ENCODE measurements at regions not wholly inside any gene's neighbourhood (a gene's known extent, or its start where the extent isn't known, plus 50 kb on each side); places are given as distances from the start of the nearest gene placed in this dataset.

DNA sequence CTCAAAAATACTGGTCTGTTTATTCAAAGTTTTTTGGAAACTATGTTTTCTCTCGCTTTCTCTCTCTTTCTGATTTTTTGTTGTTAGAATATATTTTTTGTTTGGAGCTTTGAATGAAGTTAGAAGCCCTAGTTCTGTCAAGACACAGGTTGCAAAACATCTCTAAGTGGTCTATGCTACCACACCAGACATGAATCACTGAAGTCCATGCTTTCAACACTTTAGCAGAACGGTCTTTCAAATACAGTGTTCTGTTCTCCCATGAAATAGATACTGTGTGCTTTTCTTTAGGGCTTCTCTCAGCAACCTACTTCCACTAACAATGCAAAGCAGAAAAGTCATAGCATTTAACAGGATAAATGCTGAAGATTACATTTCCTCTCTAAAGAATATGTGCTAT is 392.5 kb downstream of the TMEM167A start:
- Histone ChIP-seq H3K27me3 (ENCODE audit: control insufficient read depth, insufficient read depth, low read length) (no peaks in the 10 kb centered on the region), H3K4me3 (ENCODE audit: low read depth in 2 of 2, low read length in 2 of 2) (no peak overlapping the region), H3K9me3 (ENCODE audit: control insufficient read depth, insufficient read depth, low read depth, low read length) (no peaks in the 10 kb centered on the region), H3K4me1 (ENCODE audit: control insufficient read depth, insufficient read depth, low read length) (no peaks in the 10 kb centered on the region), H3K36me3 (ENCODE audit: control insufficient read depth, insufficient read depth, low read length) (no peaks in the 10 kb centered on the region), H3K27ac (ENCODE audit: low read length) (no peak overlapping the region)
- no TSS peak for BruUV-seq (replicated peaks)
- ATAC-seq (no peak), DNase-seq (ENCODE audit: low read depth, low spot score) (no peak)
- POLR2A ChIA-PET = no interaction called here
- CTCF ChIA-PET = no interaction called here
- in situ Hi-C loops (cut with HindIII; ENCODE audit: low pct_unique_long_range_greater_than_20kb, low sequenced_read_pairs) = no loop called here
- TF ChIP-seq, protein P1, sequence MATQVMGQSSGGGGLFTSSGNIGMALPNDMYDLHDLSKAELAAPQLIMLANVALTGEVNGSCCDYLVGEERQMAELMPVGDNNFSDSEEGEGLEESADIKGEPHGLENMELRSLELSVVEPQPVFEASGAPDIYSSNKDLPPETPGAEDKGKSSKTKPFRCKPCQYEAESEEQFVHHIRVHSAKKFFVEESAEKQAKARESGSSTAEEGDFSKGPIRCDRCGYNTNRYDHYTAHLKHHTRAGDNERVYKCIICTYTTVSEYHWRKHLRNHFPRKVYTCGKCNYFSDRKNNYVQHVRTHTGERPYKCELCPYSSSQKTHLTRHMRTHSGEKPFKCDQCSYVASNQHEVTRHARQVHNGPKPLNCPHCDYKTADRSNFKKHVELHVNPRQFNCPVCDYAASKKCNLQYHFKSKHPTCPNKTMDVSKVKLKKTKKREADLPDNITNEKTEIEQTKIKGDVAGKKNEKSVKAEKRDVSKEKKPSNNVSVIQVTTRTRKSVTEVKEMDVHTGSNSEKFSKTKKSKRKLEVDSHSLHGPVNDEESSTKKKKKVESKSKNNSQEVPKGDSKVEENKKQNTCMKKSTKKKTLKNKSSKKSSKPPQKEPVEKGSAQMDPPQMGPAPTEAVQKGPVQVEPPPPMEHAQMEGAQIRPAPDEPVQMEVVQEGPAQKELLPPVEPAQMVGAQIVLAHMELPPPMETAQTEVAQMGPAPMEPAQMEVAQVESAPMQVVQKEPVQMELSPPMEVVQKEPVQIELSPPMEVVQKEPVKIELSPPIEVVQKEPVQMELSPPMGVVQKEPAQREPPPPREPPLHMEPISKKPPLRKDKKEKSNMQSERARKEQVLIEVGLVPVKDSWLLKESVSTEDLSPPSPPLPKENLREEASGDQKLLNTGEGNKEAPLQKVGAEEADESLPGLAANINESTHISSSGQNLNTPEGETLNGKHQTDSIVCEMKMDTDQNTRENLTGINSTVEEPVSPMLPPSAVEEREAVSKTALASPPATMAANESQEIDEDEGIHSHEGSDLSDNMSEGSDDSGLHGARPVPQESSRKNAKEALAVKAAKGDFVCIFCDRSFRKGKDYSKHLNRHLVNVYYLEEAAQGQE (IDR thresholded peaks at IDR 0.05; ENCODE audit: insufficient read depth in 1 of 2, low read depth in 2 of 2, low read length in 1 of 2) = no peak
- intact Hi-C loops (cut with micrococcal nuclease; ENCODE audit: unreplicated experiment) = no loop called here

DNA sequence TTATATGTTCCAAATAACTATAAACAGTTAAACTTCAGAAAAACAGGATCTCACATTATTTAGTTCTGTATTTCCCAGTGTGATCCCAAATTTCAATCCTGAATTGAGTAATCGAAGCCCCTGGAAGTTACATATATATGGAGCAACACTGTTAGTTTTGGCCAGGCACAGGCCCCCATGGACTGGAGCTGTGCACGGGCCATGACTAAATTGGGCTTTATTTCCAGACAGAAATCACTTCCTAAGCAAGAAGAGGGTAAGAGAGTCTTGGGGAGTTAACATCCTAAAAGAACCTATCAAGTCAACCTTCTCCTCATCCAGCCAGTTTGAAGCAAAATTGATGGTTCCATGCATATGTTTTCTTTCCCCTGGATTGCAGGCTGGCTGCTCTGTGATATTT is 393.0 kb downstream of the TMEM167A start:
- H3K9me3 ChIP-seq (ENCODE audit: control insufficient read depth, insufficient read depth, low read depth, low read length) = no peaks in the 10 kb centered on the region
- H3K4me1 ChIP-seq (ENCODE audit: control insufficient read depth, insufficient read depth, low read length) = no peaks in the 10 kb centered on the region
- no peak overlapping the region for H3K4me3 ChIP-seq (ENCODE audit: low read depth in 2 of 2, low read length in 2 of 2)
- in situ Hi-C loops (cut with HindIII; ENCODE audit: low pct_unique_long_range_greater_than_20kb, low sequenced_read_pairs) = no loop called here
- ChIA-PET CTCF (no interaction called here), POLR2A (no interaction called here)
- intact Hi-C loops (cut with micrococcal nuclease; ENCODE audit: unreplicated experiment) = no loop called here
- no peak for DNase-seq (ENCODE audit: low read depth, low spot score)
- no peak for ATAC-seq
- no peak overlapping the region for H3K27ac ChIP-seq (ENCODE audit: low read length)
- TF ChIP-seq POLR2AphosphoS5 (IDR thresholded peaks at IDR 0.05; ENCODE audit: low read depth, low read length) = no peak
- TF ChIP-seq, protein P1 (IDR thresholded peaks at IDR 0.05; ENCODE audit: insufficient read depth in 1 of 2, low read depth in 2 of 2, low read length in 1 of 2) = no peak
- no peak for TF ChIP-seq SIN3A (IDR thresholded peaks at IDR 0.05; ENCODE audit: borderline replicate concordance, insufficient read depth, low read depth, low read length)
- TF ChIP-seq TCF7L2 (IDR thresholded peaks at IDR 0.05; ENCODE audit: low read depth, low read length) = no peak
- TF ChIP-seq, protein P2, sequence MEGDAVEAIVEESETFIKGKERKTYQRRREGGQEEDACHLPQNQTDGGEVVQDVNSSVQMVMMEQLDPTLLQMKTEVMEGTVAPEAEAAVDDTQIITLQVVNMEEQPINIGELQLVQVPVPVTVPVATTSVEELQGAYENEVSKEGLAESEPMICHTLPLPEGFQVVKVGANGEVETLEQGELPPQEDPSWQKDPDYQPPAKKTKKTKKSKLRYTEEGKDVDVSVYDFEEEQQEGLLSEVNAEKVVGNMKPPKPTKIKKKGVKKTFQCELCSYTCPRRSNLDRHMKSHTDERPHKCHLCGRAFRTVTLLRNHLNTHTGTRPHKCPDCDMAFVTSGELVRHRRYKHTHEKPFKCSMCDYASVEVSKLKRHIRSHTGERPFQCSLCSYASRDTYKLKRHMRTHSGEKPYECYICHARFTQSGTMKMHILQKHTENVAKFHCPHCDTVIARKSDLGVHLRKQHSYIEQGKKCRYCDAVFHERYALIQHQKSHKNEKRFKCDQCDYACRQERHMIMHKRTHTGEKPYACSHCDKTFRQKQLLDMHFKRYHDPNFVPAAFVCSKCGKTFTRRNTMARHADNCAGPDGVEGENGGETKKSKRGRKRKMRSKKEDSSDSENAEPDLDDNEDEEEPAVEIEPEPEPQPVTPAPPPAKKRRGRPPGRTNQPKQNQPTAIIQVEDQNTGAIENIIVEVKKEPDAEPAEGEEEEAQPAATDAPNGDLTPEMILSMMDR (IDR thresholded peaks at IDR 0.05) = no peak
- no peaks in the 10 kb centered on the region for H3K27me3 ChIP-seq (ENCODE audit: control insufficient read depth, insufficient read depth, low read length)
- BruUV-seq (replicated peaks) = no TSS peak
- H3K36me3 ChIP-seq (ENCODE audit: control insufficient read depth, insufficient read depth, low read length) = no peaks in the 10 kb centered on the region
